HG03460 (cell line): ENCODE measurements at regions not wholly inside any gene's neighbourhood (a gene's known extent, or its start where the extent isn't known, plus 50 kb on each side); places are given as distances from the start of the nearest gene placed in this dataset.
A peak's percentile ranks its signal among the peaks of the same experiment; 100 is the strongest.
"Not testable (repeated sequence)": the region's sequence is repeated elsewhere in the genome, so short reads cannot be mapped to it uniquely, and the experiment has no call there.

Source experiments
- ATAC-seq: cut with Tn5 transposase; IDR thresholded peaks from one replicate; pipeline ENCODE4 v1.9.1; 2021; ENCODE audit not compliant: unreplicated experiment

DNA sequence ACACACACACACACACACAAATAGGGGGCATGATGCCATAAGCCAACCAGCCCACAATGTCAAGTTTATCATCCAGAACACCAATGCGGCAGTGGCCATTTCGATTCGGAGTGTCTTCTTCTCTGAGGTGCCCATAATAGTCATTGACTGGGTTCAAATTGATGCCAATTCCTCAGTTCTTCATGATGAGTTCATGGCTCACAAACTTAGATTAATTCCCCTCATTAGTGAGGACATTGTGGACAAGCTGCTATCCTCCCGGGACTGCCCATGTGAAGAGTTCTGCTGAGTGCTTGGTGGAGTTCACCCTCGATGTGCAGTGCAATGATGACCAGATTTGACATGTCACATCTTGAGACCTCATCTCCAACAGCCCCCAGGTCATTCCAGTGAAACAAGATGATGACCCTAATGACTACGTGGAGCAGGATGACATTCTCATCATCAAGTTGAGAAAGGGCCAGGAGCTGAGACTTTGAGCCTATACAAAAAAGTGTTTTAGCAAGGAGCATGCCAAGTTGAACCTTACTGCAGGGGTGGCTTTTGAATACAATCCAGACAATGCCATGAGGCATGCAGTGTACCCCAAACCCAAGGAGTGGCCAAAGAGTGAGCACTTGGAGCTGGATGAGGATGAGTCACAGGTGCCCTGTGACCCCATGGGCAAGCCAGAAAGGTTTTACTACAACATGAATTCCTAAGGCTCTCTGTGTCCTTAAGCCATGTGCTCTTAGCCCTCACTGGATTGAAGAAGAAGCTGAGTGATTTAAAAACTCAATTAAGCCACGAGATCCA lies 211.6 kb upstream of the SAMSN1 start:
- no peak for ATAC-seq

DNA sequence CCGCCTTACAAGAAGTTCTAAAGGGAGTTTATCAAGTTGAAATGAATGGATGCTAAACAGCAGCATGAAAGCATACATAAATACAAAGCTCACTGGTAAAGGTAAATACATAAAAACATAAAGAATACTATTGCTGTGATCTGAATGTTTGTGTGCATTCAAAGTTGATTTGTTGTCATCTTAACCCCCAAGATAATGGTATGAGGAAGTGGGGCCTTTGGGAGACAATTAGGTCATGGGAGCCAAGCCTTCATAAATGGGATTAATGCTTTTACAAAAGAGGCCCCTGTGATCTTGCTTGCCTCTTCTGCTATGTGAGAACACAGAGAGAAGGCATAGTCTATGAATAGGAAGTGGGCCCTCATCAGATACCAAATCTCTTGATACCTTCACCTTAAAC lies 209.0 kb upstream of the SAMSN1 start:
- no peak for ATAC-seq

DNA sequence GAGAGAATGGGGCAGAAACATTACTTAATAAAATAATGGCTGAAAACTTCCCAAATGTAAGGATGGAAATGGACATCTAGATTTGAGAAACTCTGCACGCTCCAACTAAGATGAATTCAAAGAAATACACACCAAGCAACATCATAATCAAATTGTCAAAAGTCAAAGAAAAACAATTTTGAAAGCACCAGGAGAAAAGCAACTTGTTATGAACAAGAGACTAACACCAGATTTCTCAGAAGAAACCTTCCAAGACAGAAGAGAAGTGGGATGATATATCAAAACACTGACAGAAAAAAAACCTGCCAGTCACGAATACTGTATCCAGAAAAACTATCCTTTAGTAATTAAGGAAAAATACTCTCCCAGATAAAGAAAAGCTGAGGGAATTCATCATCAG lies 208.6 kb upstream of the SAMSN1 start:
- no peak for ATAC-seq

DNA sequence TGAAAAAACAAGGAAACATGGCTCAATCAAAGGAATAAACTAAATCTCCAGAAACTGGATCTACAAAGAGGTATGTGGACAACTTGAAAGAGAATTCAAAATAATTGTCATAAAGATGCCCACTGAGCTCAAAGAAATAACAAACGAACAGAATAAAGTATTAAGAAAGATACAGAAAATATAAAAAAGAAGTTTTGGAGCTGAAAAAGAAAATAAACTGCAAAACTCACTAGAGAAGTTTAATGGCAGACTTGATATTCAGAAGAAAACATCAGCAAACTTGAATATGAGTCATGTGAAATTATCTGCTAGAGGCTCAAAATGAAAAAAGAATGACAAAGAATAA lies 208.1 kb upstream of the SAMSN1 start:
- no peak for ATAC-seq

DNA sequence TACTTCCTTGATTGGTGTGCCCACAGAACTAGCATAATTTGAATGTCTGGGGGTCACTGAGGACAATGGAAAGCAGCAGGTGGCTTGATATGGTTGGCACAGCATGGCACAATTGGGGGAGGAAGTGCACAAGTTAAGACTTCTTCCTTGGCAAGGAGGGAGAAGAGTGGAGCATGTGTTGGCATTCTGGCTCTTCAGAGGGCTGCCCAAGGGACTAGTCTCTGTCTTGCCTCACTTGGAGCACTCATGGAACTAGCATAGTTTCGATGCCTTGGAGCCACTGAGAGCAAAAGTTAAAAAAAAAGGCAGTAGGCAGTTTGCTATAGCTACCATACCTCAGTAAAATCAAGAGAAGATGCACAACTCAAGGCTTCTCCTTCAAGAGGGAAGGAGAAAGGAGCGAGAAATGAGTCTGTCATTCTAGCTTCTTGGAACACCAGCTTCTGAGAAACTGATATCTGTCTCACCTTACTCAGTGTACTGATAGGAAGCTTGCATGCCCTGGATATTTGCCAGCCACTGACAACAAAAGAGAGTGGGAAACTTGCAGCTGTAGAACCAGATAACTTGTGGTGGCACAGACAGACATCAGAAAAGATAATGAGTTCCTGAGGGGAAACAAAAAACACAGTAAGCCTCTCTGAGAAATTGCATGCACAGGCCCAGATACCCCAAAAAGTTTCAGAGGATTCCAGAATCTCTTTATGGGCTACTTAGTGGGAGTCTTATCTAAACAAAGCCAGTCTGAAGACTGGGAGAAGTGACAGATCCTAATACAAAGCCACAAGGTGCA lies 207.5 kb upstream of the SAMSN1 start:
- ATAC-seq = no peak

DNA sequence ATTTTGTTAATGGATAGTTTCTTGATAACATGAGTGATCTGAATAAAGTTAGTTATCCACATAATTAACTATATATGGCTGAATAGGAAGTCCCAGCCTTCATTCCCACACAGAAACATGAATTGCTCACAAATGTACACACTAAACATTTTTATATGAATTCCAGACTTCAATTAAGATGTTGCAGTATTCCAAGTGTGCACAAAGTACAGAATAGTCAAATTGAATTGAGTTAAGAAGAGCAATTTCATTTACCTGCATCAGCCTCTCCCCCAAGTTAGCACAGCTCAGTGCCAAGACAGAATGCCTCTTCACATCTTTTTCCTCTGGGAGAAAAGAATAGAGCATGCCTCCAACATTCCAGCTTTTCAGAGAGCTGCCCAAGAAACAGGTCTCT lies 207.0 kb upstream of the SAMSN1 start:
- no peak for ATAC-seq

DNA sequence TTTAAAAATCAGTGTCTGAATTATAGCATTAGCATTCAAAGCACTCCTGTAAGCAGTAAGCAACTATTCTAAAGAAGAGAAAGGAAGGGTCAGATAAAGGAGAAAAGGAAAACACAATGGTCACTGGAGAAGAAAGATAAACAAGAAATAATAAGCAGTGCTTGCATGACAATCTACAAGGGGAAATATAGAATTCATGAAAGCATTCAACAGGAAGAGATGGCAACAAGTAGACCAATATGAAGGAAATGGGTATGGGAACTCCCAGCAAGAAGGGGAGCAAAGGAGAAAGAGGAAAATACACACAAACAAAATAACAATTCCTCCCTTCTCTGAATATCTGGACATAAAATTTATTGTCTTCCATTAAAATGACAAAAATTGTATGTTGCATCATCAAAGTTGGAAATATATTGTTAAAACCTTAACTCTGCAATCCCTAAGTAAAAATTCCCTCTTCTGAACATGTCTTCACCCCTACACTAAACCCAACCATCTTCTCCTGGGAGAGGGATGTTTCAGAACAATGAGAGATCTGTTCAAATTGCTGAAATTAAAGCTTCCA lies 206.3 kb upstream of the SAMSN1 start:
- no peak for ATAC-seq

DNA sequence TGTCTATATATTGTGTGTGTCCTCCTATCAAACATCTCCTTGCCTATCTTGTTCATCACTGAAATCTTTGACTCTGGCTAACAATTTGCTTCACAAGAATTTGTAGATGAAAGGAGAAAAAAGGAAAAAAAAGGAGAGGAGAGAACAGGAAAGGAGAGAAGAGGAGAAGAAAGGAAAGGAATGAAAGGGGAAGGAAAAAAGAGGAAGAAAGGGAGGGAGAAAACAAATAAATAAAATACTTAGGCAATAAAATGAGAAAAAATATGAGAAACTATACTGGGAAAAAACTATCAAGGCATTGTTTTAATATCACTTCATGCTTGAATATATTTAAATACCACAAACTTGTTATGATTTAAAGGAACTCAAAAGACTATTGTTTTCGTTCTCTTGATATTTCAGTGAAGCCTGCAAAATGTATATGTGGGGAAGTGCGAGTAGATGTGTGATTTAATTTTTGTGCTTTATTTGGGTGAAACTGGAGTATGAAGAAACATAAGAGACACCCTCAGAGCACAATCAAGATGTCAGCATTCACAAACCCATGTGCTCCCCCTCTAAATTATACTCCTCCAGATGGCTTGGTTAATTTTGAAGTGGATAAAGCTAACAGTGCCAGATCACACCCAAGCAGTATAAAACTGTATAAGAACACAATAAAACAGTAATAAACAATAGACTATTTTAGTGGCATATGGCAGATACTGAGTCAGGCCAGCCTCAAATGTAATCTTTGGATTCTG lies 205.7 kb upstream of the SAMSN1 start:
- ATAC-seq = no peak

DNA sequence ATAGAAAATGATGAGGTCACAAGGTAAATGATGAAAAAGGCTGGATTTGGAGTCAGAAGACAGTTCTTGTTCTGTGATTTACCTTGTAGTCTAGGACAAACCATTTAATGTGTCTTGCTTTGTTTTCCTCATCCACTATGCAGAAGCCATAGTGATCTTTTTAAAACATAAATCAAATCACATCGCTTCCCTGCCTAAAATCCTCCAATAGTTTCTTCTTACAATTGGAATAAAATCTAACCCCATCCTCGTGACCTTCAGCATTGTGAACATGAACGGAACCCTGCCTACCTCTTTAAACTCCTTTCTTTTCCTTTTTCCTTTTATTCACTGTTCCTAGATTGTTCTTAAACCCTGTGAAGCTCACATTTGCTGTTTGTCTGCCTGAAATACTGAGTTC lies 204.9 kb upstream of the SAMSN1 start:
- ATAC-seq = no peak

DNA sequence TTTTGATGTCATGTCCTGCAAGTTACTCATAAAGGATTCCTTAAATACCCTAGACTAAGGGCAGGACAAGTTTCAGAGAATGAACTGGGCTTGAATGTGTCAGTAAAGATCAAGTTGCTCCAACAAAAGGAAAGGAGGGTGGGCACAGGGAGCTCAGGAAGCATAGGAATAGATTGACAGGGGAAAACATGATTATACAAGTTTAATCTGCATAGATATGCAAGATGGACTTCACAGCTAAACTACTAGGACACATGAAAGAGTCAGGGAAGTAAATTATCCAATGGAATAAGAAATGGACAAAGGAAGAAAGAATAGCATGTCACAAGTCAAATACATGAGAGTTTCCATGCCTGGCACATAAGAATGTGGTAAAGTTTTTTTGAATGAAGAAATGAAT lies 203.9 kb upstream of the SAMSN1 start:
- ATAC-seq = no peak

DNA sequence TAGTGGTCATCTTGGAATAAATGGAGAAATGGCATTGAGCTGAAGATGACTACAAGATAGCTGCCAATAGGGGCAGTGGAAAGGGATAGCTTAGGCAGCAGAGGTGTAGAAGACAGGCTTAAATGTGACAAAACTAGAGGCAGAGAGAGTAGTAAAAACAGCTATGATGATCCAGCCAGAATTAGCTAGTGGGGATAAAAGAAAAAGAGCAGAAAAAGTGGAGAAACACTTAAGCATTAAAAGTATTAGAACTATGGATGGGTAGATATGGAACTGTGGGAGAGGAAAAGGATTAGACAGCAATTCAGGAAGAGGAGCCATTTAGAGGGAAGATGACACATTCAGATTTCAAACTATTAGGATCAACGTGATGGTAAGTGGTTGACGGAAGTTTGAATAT lies 202.5 kb upstream of the SAMSN1 start:
- no peak for ATAC-seq

DNA sequence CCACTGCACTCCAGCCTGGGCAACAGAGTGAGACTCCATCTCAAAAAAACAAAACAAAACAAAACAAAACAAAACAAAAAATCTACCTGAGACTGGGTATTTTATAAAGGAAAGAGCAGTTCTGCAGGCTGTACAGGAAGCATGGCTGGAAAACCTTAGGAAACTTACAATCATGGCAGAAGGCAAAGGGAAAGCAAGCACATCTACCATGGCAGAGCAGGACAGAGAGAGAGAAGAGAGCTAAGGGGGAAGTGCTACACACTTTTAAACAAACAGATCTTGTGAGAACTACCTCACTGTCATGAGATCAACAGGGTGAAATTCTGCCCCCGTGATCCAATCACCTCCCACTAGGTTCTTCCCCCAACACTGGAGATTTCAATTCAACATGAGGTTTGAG lies 198.3 kb upstream of the SAMSN1 start:
- no peak for ATAC-seq

DNA sequence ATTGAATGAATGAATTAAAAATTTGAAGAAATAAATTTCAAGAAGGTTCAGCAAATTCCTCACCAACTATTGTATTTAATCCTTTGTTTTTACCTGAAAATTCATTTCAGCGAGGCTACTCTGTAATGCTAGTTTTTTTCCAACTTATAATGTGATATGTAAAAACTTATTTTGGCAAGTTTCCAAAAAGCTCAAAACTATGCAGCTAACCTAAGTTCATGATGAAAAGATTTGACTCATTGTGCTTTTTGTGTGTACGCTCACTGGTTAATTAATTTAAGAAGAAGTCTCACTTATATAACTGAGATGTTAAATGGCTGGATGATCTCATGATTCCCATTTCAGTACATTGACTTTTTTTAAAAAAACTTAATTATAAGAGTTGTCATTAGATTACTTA lies 196.0 kb upstream of the SAMSN1 start:
- no peak for ATAC-seq

DNA sequence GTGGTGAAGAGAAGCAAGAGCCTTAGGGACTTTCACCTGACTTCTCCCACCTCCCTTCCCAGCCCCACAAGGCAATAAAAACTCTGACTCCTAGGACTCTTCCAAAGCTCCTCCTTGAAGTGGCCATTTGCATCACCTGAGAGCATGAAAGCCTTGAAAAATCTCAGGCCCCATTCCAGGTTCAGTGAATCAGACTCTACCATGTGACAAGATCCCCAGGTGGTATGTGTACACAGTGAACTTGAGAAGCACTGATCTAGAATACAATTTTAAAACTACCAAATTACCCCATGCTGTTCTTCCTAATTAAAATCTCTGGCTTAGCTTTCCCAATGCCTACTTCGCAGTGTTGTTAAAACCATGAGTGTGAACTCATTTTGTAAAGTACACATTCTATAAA lies 195.1 kb upstream of the SAMSN1 start:
- ATAC-seq = no peak

DNA sequence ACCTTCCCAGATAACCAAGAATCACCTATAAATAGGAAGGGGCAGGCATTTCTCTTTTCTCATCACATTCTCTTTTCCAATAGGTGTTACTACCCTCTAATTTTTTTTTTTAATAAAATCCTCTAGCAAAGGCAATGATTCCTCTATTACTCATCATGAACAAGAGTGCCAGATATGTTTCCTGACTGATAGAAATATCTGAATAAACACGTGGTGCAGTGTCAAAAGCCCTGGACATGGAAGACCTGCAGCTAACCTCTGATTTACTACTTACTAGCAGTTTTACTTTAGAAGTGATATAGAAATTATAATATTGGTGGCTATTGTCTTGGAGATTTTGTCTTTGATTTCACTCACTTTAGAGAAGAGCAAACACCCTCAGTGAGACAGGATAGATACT lies 194.6 kb upstream of the SAMSN1 start:
- ATAC-seq = no peak

DNA sequence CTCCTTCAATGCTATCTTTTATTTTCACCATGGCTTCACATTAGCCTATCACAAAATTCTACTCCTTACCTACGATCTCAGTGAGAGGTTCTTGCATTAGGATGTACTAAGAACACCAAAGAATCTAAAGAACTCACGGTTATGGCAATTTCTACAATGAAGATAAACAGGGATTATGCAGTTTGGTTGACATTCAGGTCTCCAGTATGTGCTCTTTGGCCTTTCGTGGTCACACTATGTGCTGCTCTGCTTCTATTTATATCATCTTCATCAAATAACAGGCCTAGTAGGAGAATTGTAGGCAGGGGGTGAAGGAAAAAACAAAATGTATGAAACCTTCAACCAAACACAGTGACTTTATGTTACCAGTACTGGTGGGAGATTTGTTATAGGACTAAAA lies 194.0 kb upstream of the SAMSN1 start:
- ATAC-seq = no peak

DNA sequence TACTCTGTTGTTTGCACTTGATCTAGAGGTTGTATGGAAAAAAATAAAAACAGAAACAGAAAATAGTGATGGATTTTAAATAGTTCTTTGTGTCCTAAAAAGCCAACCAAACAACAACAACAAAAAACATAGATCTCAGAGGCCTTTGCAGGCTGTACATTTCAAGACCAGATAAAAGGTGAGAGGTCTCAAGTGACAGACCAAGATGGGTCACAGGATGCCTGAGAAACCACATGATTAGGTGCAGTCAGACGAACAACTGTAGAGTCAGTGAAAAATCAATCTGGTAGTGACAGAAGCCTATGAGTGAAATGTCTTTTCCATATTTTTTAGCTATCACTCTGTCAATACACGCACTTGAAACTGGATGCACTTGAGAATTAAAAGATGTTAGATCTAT lies 193.5 kb upstream of the SAMSN1 start:
- ATAC-seq = no peak

DNA sequence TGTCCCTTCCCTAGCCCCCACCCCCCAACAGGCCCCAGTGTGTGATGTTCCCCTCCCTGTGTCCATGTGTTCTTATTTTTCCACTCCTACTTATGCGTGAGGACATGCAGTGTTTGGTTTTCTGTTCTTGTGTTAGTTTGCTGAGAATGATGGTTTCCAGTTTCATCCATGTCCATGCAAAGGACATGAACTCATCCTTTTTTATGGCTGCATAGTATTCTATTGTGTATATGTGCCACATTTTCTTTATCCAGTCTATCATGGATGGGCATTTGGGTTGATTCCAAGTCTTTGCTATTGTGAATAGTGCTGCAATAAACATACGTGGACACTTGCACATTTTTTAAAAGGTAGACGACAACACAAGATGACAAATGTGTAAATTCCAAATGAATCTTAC lies 192.5 kb upstream of the SAMSN1 start:
- ATAC-seq = not testable (repeated sequence)

DNA sequence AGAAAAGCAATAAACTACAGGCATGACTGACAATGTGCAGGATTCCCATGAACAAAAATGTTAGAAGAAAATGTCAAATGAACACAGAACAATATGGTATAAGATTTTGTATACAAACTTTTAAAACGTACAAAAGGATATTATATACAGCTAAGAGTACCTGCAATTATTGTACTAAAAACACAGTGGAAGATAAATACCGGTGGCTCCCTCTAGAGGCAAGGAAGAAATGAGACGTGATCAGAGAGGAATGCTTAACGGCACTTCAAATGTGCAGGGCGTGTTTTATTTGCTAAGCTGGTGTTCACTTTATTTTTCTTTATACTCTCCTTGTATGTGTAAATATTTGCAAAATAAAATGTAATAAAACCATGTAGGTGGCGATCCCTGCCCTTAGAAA lies 191.8 kb upstream of the SAMSN1 start:
- ATAC-seq = no peak

DNA sequence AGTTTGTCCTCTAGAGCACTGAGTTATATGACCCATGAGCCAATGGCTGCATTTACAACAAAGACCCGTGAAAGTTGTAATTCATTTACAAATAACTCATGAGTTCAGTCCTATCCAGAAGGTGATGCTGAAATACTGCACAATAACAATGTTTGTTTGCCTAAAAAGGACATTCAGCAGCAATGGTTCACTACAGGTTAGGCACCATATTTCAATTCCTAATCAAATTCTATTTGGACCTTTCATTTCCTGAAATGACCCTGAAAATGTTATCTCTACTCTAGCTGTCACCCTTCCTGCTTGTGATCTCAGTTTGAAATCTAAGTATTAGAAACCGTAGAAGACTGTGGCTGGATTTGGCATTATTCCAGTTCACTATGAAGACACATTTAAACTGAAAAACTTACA lies 191.2 kb upstream of the SAMSN1 start:
- no peak for ATAC-seq

DNA sequence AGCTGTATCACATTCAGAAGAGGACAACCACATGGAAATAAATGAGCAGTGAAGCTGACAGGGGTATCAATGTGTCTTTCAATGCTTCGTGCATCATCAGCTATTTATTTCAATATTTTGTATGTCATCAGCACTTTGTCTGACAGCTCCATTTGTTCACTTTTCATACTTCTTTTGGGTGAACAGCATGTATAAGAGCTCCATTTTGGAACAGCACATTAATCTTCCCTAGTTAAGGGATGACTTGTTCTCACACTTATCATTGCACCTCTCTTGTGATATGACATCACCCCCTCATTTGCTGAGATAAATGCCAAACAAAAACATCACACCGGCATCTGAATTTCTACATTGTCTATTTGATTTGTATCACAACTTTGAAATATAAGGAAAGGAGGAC lies 190.6 kb upstream of the SAMSN1 start:
- no peak for ATAC-seq

DNA sequence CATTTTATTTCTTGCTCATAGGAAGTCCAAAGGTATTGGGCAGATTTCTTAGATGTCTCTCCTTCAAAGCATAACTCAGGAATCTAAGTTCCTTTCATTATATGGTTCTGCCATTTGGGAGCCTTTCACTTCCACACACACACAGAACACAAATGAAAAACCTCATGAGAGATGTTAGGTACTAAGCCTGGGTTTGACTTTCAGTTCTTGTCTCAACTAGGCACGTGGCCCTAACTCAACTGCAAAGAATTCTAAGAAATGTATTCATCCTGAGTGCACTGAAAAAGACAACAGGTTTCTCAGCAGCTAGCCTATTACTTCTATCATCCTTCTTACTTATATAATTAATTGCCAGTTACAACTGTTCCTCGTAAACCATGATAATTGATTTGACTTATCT lies 190.0 kb upstream of the SAMSN1 start:
- peak; percentile 76 for ATAC-seq
